GM19468 (cell line): ENCODE measurements at regions not wholly inside any gene's neighbourhood (a gene's known extent, or its start where the extent isn't known, plus 50 kb on each side); places are given as distances from the start of the nearest gene placed in this dataset.

Experiments
- ATAC-seq: cut with Tn5 transposase; IDR thresholded peaks from one replicate; pipeline ENCODE4 v1.9.1; 2021; ENCODE audit warnings: mild to moderate bottlenecking, moderate library complexity, moderate number of reproducible peaks; ENCODE audit not compliant: unreplicated experiment; ENCODE audit errors: extremely low read depth

- ATAC-seq = no peak
Measured at GRCh38 chr10:130631142-130632096, 495.2 kb downstream of the GLRX3 start.

DNA sequence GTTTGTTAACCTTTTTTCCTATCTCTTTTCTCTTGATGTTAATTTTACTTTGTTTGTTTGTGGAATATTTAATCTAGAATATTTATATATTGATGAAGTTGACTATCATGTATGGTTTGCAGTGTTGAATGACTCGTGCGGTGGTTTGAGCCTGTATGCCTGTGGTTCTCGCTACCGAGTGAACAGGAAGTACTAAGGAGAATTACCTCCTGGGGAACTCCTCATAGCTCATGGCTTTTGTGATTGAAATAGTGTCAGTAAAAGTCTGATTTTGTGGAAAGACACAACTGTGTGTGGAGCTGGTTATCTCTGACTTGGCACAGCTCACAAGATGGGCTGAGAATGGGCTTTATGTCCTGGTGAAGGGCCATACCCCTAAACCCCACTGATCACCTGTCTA, 498.6 kb downstream of the GLRX3 start:
- ATAC-seq = no peak

- no peak for ATAC-seq
Measured at GRCh38 chr10:130635528-130635927, 499.3 kb downstream of the GLRX3 start.

- ATAC-seq = no peak
Measured at GRCh38 chr10:130636313-130636930, 500.2 kb downstream of the GLRX3 start.

DNA sequence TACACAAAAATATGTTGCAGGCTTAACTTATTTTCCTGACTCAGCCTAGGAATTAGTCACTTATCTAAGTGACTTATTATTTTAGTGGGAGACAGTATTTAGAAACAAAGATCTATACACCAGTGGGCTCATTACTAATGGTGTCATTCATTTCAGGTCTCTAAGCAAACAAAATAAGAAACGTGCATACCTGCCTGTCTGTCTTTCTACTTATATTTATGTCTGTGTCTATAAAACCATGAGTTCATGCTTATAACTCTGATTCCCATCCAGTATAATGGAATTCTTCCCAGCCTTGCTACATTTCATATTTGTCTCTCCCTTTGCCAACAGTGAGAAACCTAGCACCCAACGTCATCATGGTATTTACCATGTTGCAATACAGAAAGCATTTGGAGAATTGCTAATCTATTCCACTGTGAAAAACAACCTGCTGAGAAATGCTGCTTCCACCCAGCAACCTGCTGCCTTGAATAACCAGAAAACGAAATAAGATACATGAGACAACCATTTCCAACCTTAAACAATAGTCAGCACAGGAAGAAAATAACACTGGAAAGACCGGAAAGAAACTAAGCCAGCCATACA, 501.0 kb downstream of the GLRX3 start:
- no peak for ATAC-seq

DNA sequence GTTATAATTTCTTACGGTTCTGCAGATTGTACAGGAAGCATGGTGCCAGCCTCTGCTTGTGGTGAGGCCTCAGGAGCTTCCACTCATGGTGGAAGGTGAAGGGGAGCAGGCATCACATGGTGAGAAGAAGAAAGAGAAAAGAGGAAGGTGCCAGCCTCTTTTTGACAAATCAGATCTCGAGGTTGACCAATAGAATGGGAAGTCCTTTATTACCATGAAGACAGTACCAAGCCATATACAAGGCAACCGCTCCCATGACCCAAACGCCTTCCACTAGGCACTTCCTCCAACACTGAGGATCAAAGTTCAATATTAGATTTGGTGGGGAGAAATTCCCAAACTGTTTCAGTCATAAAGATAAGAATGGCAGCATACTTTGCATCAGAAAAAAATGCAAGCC, 502.8 kb downstream of the GLRX3 start:
- ATAC-seq = no peak

GRCh38 chr10:130642926-130643325, 506.7 kb downstream of the GLRX3 start:
- ATAC-seq = no peak

- ATAC-seq = no peak
Measured at GRCh38 chr10:130647341-130647740, 511.1 kb downstream of the GLRX3 start.

GRCh38 chr10:130648807-130649206, 512.6 kb downstream of the GLRX3 start:
- no peak for ATAC-seq

DNA sequence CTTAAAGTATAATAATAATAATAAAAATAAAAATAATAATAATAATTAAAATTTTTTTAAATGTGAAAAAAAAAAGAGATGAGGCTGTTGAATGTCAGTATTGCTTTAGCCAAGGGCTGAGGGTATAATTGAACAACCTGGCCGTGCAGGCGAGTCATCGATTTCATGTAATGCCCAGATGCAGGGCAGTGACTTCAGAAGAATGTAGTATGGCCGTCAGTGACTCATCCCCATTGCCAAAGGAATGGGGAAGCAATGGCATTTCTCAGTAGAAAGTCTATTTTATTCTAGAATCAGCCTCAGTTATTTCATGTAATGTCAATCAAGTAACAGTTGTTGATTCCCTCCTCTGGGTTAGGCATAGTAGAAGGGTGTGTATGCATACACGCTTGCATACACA, 516.4 kb downstream of the GLRX3 start:
- no peak for ATAC-seq

DNA sequence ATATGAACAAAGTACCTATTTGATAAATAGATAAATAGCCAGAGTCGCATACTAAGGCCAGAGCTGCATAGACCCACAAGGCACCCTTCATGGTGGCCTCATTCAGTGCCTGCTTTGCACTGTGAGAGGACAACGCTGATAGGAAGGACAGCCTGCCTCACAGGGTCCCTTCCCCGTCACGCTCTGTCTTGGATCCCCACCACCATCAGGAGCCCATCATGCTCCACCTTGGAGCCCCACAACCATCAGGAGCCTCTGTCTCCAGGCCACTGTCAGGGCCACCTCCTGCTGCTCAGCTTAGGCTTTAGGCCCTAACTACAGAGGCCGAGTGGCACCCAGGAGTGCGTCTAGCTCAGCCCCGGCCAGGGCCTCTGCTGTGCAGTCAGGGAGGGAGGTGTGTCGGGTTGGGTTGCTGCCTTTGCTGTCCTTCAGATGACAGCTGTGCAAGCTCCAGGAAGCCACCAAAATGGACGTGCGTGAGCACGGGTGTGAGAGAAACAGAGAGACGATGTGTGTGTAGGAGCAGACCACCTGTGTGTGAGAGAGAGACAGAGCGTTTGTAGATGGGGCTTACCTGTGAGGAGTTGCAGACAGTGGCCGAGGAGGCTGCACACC, 516.9 kb downstream of the GLRX3 start:
- no peak for ATAC-seq

GRCh38 chr10:130654726-130655125, 518.5 kb downstream of the GLRX3 start:
- no peak for ATAC-seq

GRCh38 chr10:130655313-130656186, 519.4 kb downstream of the GLRX3 start:
- ATAC-seq = no peak

GRCh38 chr10:130656187-130656575, 520.0 kb downstream of the GLRX3 start:
- no peak for ATAC-seq

DNA sequence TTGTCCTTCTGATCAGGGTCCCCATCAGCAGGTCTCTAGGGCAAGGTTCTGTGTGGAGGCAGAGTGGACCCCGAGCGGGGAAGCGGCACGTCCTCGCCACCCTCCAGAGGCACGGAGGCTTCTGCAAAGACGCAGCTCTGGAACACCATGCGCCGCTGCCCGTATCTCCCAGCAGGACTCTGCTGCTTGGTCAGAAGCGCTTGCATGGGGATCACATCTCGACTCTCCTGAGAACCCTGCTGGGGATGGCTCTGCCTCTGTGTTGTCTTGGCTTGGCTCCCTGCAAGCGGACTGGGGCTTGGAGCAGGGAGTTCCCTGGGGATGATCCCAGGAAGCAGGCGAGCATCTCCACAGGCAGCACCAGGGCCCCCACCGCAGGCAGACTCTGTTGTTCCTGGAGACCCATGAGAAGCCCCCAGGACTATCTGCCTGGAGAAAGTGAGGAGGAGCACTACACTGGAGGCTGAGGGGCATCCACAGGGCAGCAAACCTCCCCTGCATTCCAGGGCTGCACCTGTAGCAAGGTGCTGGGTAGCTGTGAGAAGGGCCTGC, 520.5 kb downstream of the GLRX3 start:
- no peak for ATAC-seq

GRCh38 chr10:130658687-130659290, 522.6 kb downstream of the GLRX3 start:
- no peak for ATAC-seq

GRCh38 chr10:130659528-130659927, 523.3 kb downstream of the GLRX3 start:
- ATAC-seq = no peak

- no peak for ATAC-seq
Measured at GRCh38 chr10:130660266-130660665, 524.1 kb downstream of the GLRX3 start.

GRCh38 chr10:130661419-130661818, 525.2 kb downstream of the GLRX3 start:
- ATAC-seq = no peak
